Islet precursor cell (in vitro differentiated cells): ENCODE measurements at regions not wholly inside any gene's neighbourhood (a gene's known extent, or its start where the extent isn't known, plus 50 kb on each side); places are given as distances from the start of the nearest gene placed in this dataset.

Source experiments
- DNase-seq: peaks from one replicate; pipeline ENCODE4 v3.0.0-alpha.2; 2018

DNA sequence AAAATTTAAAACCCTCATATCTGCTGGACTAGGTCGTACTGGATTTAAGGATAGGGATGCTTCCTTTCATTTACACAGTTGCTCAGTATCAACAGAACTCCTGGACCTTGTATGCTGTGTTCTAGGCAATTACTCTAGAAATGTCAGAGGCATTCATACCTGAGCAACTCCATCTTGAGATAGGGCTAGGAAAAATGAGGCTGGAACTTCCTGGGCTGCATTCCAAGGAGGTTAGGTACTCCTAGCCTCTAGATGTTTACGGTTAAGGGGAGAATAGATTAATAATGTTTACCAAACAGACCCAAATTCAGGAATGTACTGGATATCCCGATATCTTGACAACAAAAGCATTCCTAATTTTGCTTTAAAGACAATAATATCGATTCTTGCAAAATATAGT lies 84.7 kb upstream of the NLGN4X start:
- DNase-seq: no peak

DNA sequence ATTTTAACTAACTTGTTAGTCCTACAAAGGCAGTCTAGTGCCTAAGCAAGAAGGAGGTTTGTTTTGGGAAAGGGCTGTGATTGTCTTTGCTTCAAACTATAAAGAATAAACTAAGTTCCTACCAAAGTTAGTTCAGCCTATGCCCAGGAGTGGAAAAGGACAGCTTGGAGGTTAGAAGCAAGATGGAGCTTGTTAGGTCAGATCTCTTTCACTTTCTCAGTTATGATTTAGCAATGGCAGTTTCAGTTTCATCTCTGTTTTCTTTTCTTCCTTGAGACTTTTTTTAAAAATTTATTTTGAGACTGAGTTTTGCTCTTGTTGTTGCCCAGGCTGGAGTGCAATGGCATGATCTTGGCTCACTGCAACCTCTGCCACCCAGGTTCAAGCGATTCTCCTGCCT lies 82.9 kb upstream of the NLGN4X start:
- DNase-seq: no peak

- DNase-seq: no peak
Measured at GRCh38 chrX:6307156-6307555, 78.5 kb upstream of the NLGN4X start.

DNA sequence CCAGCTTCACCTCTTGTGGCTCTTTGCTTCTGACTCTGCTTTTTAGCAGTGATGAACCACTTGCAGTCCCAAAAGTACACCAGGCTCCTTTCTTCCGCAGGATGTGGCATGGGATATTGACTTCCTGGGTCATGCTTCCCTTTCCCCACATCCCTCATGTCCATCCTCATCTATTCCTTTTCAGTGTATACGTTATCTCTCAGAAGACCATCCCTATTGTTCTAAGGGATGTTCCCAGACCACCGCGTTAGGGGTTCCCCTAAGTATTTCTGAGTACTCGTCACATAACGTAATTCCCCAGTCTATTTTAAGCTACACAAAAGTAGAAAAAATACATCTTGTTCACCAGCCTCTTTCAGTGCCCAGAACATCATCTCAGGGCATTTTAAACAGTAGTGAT lies 71.1 kb upstream of the NLGN4X start:
- DNase-seq: no peak

GRCh38 chrX:6293716-6294115 lies 65.0 kb upstream of the NLGN4X start:
- no peak for DNase-seq

DNA sequence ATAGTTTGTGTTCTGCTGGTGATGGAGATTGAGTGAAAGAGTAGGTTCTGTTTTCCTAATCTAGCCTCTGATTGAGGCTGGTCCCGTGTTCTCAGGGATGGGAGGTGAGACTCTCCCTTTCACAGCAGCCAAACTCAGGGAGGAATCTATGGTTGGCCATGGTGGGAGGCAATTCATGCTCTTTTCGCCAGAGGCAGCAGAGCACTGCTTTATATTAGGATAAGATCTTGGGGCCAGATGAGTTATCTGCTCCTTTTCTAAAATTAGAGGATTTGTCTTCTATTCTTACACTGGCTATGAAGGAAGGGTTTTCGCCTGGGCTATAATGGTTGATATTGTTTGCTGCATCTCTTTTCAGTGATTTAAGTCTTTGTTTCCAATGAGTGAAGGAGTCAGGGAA lies 63.9 kb upstream of the NLGN4X start:
- no peak for DNase-seq

DNA sequence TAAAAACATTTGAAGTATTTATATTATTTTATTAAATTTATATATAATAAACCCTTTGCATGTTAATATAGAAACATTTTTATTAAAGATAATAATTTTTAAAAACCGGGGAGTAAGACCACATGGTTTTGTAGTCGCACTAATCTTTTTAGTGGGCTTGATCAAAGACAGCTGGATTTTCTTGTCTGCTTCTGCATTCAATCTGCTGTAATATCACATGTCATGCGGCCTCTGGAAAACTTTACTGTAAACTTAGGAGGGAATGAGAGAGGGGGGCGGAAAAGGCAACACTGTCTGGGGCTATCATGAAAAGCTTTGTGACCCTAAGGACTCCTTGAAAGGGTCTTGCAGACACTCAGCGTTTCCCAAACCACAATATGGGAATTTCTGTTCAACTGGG lies 62.8 kb upstream of the NLGN4X start:
- DNase-seq: no peak

- no peak for DNase-seq
Measured at GRCh38 chrX:6283826-6284225, 55.2 kb upstream of the NLGN4X start.

DNA sequence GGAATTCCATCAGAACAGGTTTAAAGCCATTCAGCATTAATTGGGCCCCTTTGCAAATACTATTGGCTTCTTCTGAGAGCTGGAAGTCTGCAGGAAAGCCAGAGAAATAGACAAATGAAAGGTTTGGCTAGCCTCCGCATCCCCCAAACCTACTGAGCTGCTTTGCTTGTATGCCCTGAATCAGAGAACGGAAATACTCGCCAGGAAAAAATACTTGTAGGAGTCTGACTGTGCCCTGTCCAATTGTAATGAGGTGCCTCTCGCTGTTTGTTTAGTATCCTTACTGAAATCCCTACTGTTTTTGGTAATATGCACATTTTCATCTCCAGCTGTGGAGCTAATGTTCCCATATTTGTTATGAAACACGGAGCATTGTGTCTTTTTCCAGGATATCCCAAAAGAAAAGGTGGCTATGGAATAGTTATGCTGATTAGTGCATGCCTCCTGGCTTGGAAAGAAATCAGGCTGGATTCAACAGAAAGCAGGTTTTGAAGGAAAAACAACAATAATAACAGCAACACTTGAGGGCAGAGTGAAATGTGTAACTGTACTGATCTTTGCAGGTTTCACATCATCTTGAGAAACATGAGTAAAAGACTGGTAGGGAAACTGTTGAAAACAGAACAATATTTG lies 50.7 kb upstream of the NLGN4X start:
- DNase-seq: no peak
